MG63 (cell line): ENCODE measurements at regions not wholly inside any gene's neighbourhood (a gene's known extent, or its start where the extent isn't known, plus 50 kb on each side); places are given as distances from the start of the nearest gene placed in this dataset.
A peak's percentile ranks its signal among the peaks of the same experiment; 100 is the strongest.

Experiments used
- DNase-seq: peaks from one replicate; pipeline ENCODE4 v3.0.0-alpha.2; 2020
- H3K27me3 ChIP-seq: fragments of 250-450 bp; sonication (Bioruptor Pico); 2 replicates; pipeline ENCODE4 v1.5.1; 2020; ENCODE audit warnings: mild to moderate bottlenecking, moderate library complexity
- H3K36me3 ChIP-seq: fragments of 250-450 bp; sonication (Bioruptor Pico); 2 replicates; pipeline ENCODE4 v1.5.1; 2020; ENCODE audit warnings: mild to moderate bottlenecking, moderate library complexity
- H3K4me3 ChIP-seq: fragments of 250-450 bp; sonication (Bioruptor Pico); 2 replicates; pipeline ENCODE4 v1.5.1; 2020; ENCODE audit warnings: mild to moderate bottlenecking, moderate library complexity
- H3K9me3 ChIP-seq: fragments of 250-450 bp; sonication (Bioruptor Pico); 2 replicates; pipeline ENCODE4 v1.5.1; 2020; ENCODE audit warnings: mild to moderate bottlenecking, moderate library complexity

DNA sequence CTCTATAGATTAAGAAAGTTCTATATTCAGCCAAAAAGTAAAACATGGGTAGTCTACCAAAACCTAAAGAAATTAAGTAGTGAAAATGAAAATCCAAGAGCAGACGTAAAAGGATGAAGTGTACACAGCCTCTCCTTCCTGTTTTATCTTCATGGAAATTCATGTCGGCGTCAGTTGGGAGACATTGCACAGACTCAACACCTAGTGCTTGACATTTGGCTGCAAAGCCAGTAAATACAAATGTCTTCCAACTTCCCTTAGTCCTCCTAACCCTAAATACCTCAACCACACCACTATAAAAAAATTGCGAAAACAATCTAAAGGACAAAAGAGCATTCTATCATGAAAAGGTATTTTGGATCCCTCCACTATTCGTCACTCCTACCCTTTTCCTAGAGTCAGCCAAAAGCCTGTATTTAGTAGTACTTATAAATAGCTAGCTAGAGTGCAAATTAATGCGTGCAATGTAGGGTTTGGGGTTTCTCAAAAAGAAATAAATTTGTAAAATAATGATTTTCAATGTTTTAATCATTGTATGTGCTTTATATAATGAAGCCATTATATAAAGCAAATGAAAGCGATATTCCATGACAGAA lies 56.4 kb upstream of the TRPC4 start:
- H3K9me3 ChIP-seq = no peaks in the 10 kb centered on the region
- H3K36me3 ChIP-seq = no peaks in the 10 kb centered on the region
- no peaks in the 10 kb centered on the region for H3K27me3 ChIP-seq
- H3K4me3 ChIP-seq = no peak overlapping the region
- no peak for DNase-seq

DNA sequence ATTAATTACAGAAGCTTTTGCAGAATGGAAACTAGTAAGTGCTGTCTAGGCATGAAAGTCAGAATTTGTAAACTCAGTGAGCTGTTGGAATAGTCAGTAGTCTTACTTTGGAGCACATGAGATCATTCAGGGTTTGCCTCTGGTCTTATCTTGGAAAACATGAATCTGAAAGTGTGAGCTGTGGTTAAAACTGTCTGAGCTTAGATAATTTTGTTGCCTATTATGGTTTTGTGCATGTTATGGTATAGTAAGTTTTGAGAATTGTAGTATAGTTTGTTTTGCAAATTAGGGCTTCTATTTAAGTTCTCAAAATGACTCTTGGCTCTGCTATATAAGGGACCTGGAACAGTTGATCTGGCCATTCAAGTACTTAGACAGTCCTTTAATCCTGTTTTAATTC lies 53.7 kb upstream of the TRPC4 start:
- Histone ChIP-seq H3K27me3 (no peaks in the 10 kb centered on the region), H3K9me3 (no peaks in the 10 kb centered on the region), H3K36me3 (no peaks in the 10 kb centered on the region), H3K4me3 (no peak overlapping the region)
- DNase-seq = no peak

DNA sequence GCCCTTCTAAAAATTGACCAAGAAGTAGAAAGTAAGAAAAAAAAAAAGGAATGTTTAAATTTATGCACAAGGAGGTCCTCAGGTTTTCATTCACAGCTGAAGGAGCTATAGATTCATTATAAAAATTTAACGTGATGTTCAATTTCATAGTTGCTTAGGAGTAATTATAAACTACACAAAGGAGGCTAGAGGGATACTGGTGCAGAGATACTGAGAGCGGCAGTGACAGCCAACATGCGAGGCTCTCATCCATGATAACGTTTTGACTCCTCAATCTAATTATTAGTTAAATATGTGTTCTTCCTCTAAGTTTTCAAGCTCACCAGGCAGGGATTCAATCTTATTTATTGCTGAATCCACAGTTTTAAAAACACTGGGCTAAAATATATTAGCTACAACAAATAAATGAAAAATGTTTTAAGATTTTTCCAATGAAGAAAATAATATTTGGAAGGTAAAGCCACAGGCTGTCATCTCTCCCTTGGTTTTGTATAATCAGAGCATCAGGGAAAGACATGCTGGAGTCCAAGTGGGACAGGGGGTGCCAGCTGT lies 49.8 kb upstream of the TRPC4 start:
- H3K36me3 ChIP-seq = no peaks in the 10 kb centered on the region
- no peak for DNase-seq
- peaks cover 4% of the 10 kb centered on the region; the same call in 1 of the 2 replicates for H3K9me3 ChIP-seq
- peak overlapping the region; percentile 39 for H3K4me3 ChIP-seq
- H3K27me3 ChIP-seq = no peaks in the 10 kb centered on the region
